ENCODE measurements at regions not wholly inside any gene's neighbourhood (a gene's known extent, or its start where the extent isn't known, plus 50 kb on each side); places are given as distances from the start of the nearest gene placed in this dataset.

DNA sequence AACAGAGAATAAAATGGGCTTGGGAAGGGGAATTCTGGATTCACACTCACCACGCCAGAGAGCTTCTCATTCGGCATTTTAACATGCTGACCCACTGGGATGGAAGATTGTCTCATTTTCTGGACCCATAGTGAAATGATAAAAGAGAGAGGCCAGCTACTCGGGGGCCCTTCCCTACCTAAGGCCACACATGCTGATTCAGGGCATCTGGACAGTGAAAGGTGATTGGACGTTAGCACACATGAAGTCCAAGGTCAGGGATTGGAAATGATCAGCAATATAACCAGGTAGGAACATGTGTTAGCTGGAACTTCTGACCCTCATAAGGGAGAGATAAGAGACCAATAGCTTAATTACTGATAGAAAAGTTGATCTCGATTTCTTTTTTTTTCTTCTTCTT is 183.7 kb downstream of the NUFIP1 start:
- Histone ChIP-seq H3K27ac (ENCODE audit: low read depth, low read length) (no peak overlapping the region), H3K9me2 (ENCODE audit: insufficient read depth) (no peaks in the 10 kb centered on the region), H3K9ac (ENCODE audit: low read length) (no peak overlapping the region), H3K4me2 (ENCODE audit: low read length) (no peak overlapping the region), H3K9me3 (ENCODE audit: control insufficient read depth in 1 of 2, insufficient read depth in 1 of 2, low read depth in 1 of 2, low read length in 2 of 2) (no peaks in the 10 kb centered on the region), H3K36me3 (ENCODE audit: control insufficient read depth in 1 of 2, insufficient read depth in 2 of 2, low read length in 2 of 2) (no peaks in the 10 kb centered on the region), H2AFZ (ENCODE audit: low read depth, low read length, poor library complexity, severe bottlenecking) (no peak overlapping the region), H3K4me3 (replicated peaks in 1 of 2; ENCODE audit: low read depth in 1 of 2, low read length in 2 of 2) (no peak overlapping the region), H3K4me1 (ENCODE audit: control insufficient read depth in 1 of 2, insufficient read depth in 2 of 2, low read length in 2 of 2) (peaks cover 0 to 14% of the 10 kb centered on the region in 2 experiments; a peak in 2 of 4 replicates), H3K27me3 (ENCODE audit: insufficient read depth, low read length) (no peaks in the 10 kb centered on the region), H3K79me2 (ENCODE audit: insufficient read depth, low read length) (no peaks in the 10 kb centered on the region), H4K20me1 (ENCODE audit: insufficient read depth) (no peaks in the 10 kb centered on the region)
- ChIA-PET RAD21 (ENCODE audit: low non-redundant PET in 1 of 2, low total read pairs in 2 of 2, uncharacterized antibody in 2 of 2, unreplicated experiment in 2 of 2) (no interaction called here), POLR2A (no interaction called here), CTCF (interaction anchor here (1.5 kb wide), 1 partner anchor 12 kb away, joined by 7 read pairs; no protein-coding TSS in a partner anchor)
- DNase-seq (ENCODE audit: low read depth, low spot score) (no peak), ATAC-seq (no peak)
- BruUV-seq (replicated peaks) = no TSS peak
- no peak for TF ChIP-seq CBX3 (IDR thresholded peaks at IDR 0.05; ENCODE audit: low read depth)
- TF ChIP-seq POLR2A (IDR thresholded peaks at IDR 0.05; ENCODE audit: borderline replicate concordance, extremely low read depth, insufficient read depth, insufficient read length) = no peak
- TF ChIP-seq, protein P1, sequence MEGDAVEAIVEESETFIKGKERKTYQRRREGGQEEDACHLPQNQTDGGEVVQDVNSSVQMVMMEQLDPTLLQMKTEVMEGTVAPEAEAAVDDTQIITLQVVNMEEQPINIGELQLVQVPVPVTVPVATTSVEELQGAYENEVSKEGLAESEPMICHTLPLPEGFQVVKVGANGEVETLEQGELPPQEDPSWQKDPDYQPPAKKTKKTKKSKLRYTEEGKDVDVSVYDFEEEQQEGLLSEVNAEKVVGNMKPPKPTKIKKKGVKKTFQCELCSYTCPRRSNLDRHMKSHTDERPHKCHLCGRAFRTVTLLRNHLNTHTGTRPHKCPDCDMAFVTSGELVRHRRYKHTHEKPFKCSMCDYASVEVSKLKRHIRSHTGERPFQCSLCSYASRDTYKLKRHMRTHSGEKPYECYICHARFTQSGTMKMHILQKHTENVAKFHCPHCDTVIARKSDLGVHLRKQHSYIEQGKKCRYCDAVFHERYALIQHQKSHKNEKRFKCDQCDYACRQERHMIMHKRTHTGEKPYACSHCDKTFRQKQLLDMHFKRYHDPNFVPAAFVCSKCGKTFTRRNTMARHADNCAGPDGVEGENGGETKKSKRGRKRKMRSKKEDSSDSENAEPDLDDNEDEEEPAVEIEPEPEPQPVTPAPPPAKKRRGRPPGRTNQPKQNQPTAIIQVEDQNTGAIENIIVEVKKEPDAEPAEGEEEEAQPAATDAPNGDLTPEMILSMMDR (IDR thresholded peaks at IDR 0.05 in 2 of 3, conservative IDR thresholded peaks at IDR 0.05 in 1 of 3; ENCODE audit: borderline replicate concordance in 1 of 3, insufficient read depth in 1 of 3, low read depth in 2 of 3, low read length in 2 of 3) = no peak
- TF ChIP-seq EZH2phosphoT487 (IDR thresholded peaks at IDR 0.05; ENCODE audit: borderline replicate concordance) = no peak
- no peak for TF ChIP-seq SRF (IDR thresholded peaks at IDR 0.05; ENCODE audit: low read depth)
- TF ChIP-seq FOSL1 (IDR thresholded peaks at IDR 0.05; ENCODE audit: low read depth) = no peak
- intact Hi-C loops (cut with micrococcal nuclease) = no loop called here

DNA sequence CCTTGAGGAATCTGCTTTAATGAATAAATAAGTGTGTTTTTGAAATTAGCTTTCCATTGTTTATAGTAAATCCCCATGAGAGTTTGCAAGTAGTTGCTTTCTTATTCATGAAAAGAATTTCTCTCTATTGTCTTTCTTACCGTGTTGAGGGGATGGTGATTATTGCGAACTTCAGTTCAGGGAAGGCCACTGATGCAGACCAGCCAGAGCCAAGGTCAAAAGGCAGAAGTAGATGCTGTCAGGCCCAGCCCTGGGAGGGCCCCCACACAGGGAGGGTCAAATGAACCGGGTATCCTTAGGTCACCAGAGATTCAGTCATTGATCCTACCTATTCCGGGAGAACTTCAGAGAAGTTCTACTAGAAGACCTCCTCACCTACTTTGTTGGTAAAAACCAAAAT is 185.9 kb downstream of the NUFIP1 start:
- H4K20me1 ChIP-seq (ENCODE audit: insufficient read depth) = no peaks in the 10 kb centered on the region
- H3K36me3 ChIP-seq (ENCODE audit: control insufficient read depth in 1 of 2, insufficient read depth in 2 of 2, low read length in 2 of 2) = no peaks in the 10 kb centered on the region
- RAD21 ChIA-PET (ENCODE audit: low non-redundant PET in 1 of 2, low total read pairs in 2 of 2, uncharacterized antibody in 2 of 2, unreplicated experiment in 2 of 2) = no interaction called here
- H3K27ac ChIP-seq (ENCODE audit: low read depth, low read length) = no peak overlapping the region
- H3K9me2 ChIP-seq (ENCODE audit: insufficient read depth) = no peaks in the 10 kb centered on the region
- BruUV-seq (replicated peaks) = no TSS peak
- no peak for ATAC-seq
- intact Hi-C loops (cut with micrococcal nuclease) = no loop called here
- POLR2A ChIA-PET = no interaction called here
- no peak for TF ChIP-seq ZFX (IDR thresholded peaks at IDR 0.05)
- no peak for TF ChIP-seq CBX3 (IDR thresholded peaks at IDR 0.05; ENCODE audit: low read depth)
- TF ChIP-seq, protein P2, sequence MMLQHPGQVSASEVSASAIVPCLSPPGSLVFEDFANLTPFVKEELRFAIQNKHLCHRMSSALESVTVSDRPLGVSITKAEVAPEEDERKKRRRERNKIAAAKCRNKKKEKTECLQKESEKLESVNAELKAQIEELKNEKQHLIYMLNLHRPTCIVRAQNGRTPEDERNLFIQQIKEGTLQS (IDR thresholded peaks at IDR 0.05) = no peak
- TF ChIP-seq, protein P3, sequence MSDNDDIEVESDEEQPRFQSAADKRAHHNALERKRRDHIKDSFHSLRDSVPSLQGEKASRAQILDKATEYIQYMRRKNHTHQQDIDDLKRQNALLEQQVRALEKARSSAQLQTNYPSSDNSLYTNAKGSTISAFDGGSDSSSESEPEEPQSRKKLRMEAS (IDR thresholded peaks at IDR 0.05) = no peak
- no peak for TF ChIP-seq SP1 (IDR thresholded peaks at IDR 0.05; ENCODE audit: low read depth)
- no peak for TF ChIP-seq FOSL1 (IDR thresholded peaks at IDR 0.05; ENCODE audit: low read depth)
- no peak for TF ChIP-seq EGR1 (IDR thresholded peaks at IDR 0.05; ENCODE audit: low read depth)
- TF ChIP-seq SRF (IDR thresholded peaks at IDR 0.05; ENCODE audit: low read depth) = no peak
- TF ChIP-seq CEBPB (IDR thresholded peaks at IDR 0.05; ENCODE audit: low read depth) = no peak
- no peak overlapping the region for H3K4me2 ChIP-seq (ENCODE audit: low read length)
- H3K4me1 ChIP-seq (ENCODE audit: control insufficient read depth in 1 of 2, insufficient read depth in 2 of 2, low read length in 2 of 2) = peaks cover 0 to 10% of the 10 kb centered on the region in 2 experiments; a peak in 2 of 4 replicates
- DNase-seq (ENCODE audit: low read depth, low spot score) = no peak
- no peak overlapping the region for H3K4me3 ChIP-seq (replicated peaks in 1 of 2; ENCODE audit: low read depth in 1 of 2, low read length in 2 of 2)
- H3K27me3 ChIP-seq (ENCODE audit: insufficient read depth, low read length) = no peaks in the 10 kb centered on the region
- H3K9me3 ChIP-seq (ENCODE audit: control insufficient read depth in 1 of 2, insufficient read depth in 1 of 2, low read depth in 1 of 2, low read length in 2 of 2) = no peaks in the 10 kb centered on the region
- H3K79me2 ChIP-seq (ENCODE audit: insufficient read depth, low read length) = no peaks in the 10 kb centered on the region
- no peak overlapping the region for H2AFZ ChIP-seq (ENCODE audit: low read depth, low read length, poor library complexity, severe bottlenecking)
- CTCF ChIA-PET = no interaction called here
- no peak overlapping the region for H3K9ac ChIP-seq (ENCODE audit: low read length)

Data from HCT116 (cell line).